Sigmoid colon (tissue), 4 donors: ENCODE measurements at regions not wholly inside any gene's neighbourhood (a gene's known extent, or its start where the extent isn't known, plus 50 kb on each side); places are given as distances from the start of the nearest gene placed in this dataset.
"Not testable (repeated sequence)": the region's sequence is repeated elsewhere in the genome, so short reads cannot be mapped to it uniquely, and the experiment has no call there.

ENCODE experiments used
- EP300 ChIP-seq, 4 donors: sonication (generic); formaldehyde crosslinking; IDR thresholded peaks; one replicate each; pipeline ENCODE4 v1.6.1; 2017; ENCODE audit warnings: antibody characterized with exemption in 4 of 4
- POLR2A ChIP-seq, 2 donors: fragments of 450-650 bp; IDR thresholded peaks; one replicate each; pipeline ENCODE4 v1.6.1; 2016; ENCODE audit warnings: antibody characterized with exemption in 2 of 2, mild to moderate bottlenecking in 2 of 2, moderate library complexity in 2 of 2
- POLR2AphosphoS5 ChIP-seq, 4 donors: sonication (generic); formaldehyde crosslinking; IDR thresholded peaks; one replicate each; pipeline ENCODE4 v1.6.1; 2017; ENCODE audit warnings: antibody characterized with exemption in 4 of 4
- TF ChIP-seq, protein P1 (sequence below), 4 experiments: fragments of 450-650 bp in 3 of 4; fragments of 200-600 bp in 1 of 4; IDR thresholded peaks; one replicate each; pipeline ENCODE4 v1.5.1; 2016 to 2019; ENCODE audit warnings: antibody characterized with exemption in 4 of 4, mild to moderate bottlenecking in 3 of 4, moderate library complexity in 2 of 4

DNA sequence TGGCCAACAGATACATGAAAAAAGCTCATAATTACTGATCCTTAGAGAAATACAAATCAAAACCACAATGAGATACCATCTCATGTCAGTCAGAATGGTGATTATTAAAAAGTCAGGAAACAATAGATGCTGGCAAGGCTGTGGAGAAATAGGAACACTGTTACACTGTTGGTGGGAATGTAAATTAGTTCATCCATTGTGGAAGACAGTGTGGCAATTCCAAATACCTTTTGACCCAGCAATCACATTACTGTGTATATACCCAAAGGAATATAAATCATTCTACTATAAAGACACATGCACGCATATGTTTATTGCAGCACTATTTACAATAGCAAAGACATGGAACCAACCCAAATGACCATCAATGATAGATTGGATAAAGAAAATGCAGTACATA lies 583.9 kb upstream of the GALNTL6 start:
- not testable (repeated sequence) for TF ChIP-seq POLR2A, EP300, POLR2AphosphoS5 (IDR thresholded peaks at IDR 0.05)
- TF ChIP-seq, protein P1, sequence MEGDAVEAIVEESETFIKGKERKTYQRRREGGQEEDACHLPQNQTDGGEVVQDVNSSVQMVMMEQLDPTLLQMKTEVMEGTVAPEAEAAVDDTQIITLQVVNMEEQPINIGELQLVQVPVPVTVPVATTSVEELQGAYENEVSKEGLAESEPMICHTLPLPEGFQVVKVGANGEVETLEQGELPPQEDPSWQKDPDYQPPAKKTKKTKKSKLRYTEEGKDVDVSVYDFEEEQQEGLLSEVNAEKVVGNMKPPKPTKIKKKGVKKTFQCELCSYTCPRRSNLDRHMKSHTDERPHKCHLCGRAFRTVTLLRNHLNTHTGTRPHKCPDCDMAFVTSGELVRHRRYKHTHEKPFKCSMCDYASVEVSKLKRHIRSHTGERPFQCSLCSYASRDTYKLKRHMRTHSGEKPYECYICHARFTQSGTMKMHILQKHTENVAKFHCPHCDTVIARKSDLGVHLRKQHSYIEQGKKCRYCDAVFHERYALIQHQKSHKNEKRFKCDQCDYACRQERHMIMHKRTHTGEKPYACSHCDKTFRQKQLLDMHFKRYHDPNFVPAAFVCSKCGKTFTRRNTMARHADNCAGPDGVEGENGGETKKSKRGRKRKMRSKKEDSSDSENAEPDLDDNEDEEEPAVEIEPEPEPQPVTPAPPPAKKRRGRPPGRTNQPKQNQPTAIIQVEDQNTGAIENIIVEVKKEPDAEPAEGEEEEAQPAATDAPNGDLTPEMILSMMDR (IDR thresholded peaks at IDR 0.05), result not testable (repeated sequence)
